H9 (cell line): ENCODE measurements at regions not wholly inside any gene's neighbourhood (a gene's known extent, or its start where the extent isn't known, plus 50 kb on each side); places are given as distances from the start of the nearest gene placed in this dataset.

Source experiments
- DNase-seq: peaks from one replicate; pipeline ENCODE4 v3.0.0-alpha.2; 2017
- H2AFZ ChIP-seq: one replicate; pipeline ENCODE4 v1.6.1; 2013; ENCODE audit warnings: mild to moderate bottlenecking, low read length, control low read depth, moderate library complexity
- H2AK5ac ChIP-seq: 2 replicates; pipeline ENCODE4 v1.6.1; 2013; ENCODE audit warnings: low read length, control low read depth, mixed read lengths; ENCODE audit not compliant: insufficient read length
- H2BK120ac ChIP-seq: one replicate; pipeline ENCODE4 v1.6.1; 2013; ENCODE audit warnings: low read depth, mild to moderate bottlenecking, low read length, control low read depth, inconsistent platforms; ENCODE audit not compliant: poor library complexity, severe bottlenecking
- H2BK12ac ChIP-seq: 2 replicates; pipeline ENCODE4 v1.6.1; 2013; ENCODE audit warnings: low read length, control low read depth, mixed read lengths, low read depth; ENCODE audit not compliant: insufficient read length
- H2BK15ac ChIP-seq: 2 replicates; pipeline ENCODE4 v1.6.1; 2013; ENCODE audit warnings: low read depth, low read length, control low read depth
- H2BK20ac ChIP-seq: one replicate; pipeline ENCODE4 v1.6.1; 2013; ENCODE audit warnings: low read depth, mild to moderate bottlenecking, low read length, control low read depth, inconsistent platforms; ENCODE audit not compliant: poor library complexity, severe bottlenecking
- H2BK5ac ChIP-seq: 2 replicates; pipeline ENCODE4 v1.6.1; 2013; ENCODE audit warnings: low read length, control low read depth, mixed read lengths; ENCODE audit not compliant: insufficient read length
- H3K14ac ChIP-seq: 2 replicates; pipeline ENCODE4 v1.6.1; 2013; ENCODE audit warnings: low read length, control low read depth; ENCODE audit not compliant: insufficient read depth
- H3K18ac ChIP-seq: 2 replicates; pipeline ENCODE4 v1.6.1; 2013; ENCODE audit warnings: low read depth, mild to moderate bottlenecking, mixed read lengths, low read length, control low read depth; ENCODE audit not compliant: insufficient read length
- H3K23ac ChIP-seq: 2 replicates; pipeline ENCODE4 v1.6.1; 2013; ENCODE audit warnings: low read length, control low read depth, mixed read lengths, low read depth; ENCODE audit not compliant: insufficient read length
- H3K23me2 ChIP-seq: 2 replicates; pipeline ENCODE4 v1.6.1; 2013; ENCODE audit warnings: low read depth, mild to moderate bottlenecking, mixed read lengths, low read length, control low read depth; ENCODE audit not compliant: insufficient read length, poor library complexity, severe bottlenecking
- H3K27ac ChIP-seq: 2 replicates; pipeline ENCODE4 v1.5.1; 2013; ENCODE audit warnings: low read length, control low read depth, mixed read lengths, low read depth; ENCODE audit not compliant: insufficient read length
- H3K27me3 ChIP-seq: 2 replicates; pipeline ENCODE4 v1.6.1; 2013; ENCODE audit warnings: low read length, control low read depth, inconsistent platforms; ENCODE audit not compliant: insufficient read depth
- H3K4ac ChIP-seq: 2 replicates; pipeline ENCODE4 v1.6.1; 2013; ENCODE audit warnings: low read depth, mild to moderate bottlenecking, control low read depth, inconsistent platforms, low read length, moderate library complexity
- H3K4me1 ChIP-seq: 2 replicates; pipeline ENCODE4 v1.6.1; 2013; ENCODE audit warnings: low read length, control low read depth, inconsistent platforms; ENCODE audit not compliant: insufficient read depth
- H3K4me2 ChIP-seq: 2 replicates; pipeline ENCODE4 v1.6.1; 2013; ENCODE audit warnings: low read length, control low read depth, mixed read lengths; ENCODE audit not compliant: insufficient read length, insufficient read depth
- H3K56ac ChIP-seq: 2 replicates; pipeline ENCODE4 v1.6.1; 2013; ENCODE audit warnings: low read depth, mild to moderate bottlenecking, mixed read lengths, low read length, control low read depth; ENCODE audit not compliant: insufficient read length
- H3K79me1 ChIP-seq: 2 replicates; pipeline ENCODE4 v1.6.1; 2013; ENCODE audit warnings: low read depth, mild to moderate bottlenecking, moderate library complexity, low read length, control low read depth, inconsistent platforms; ENCODE audit not compliant: insufficient read depth, poor library complexity, severe bottlenecking
- H3K79me2 ChIP-seq: 2 replicates; pipeline ENCODE4 v1.6.1; 2013; ENCODE audit warnings: low read length, control low read depth, inconsistent platforms; ENCODE audit not compliant: insufficient read depth
- H3K9ac ChIP-seq: 2 replicates; pipeline ENCODE4 v1.6.1; 2013; ENCODE audit warnings: low read length, control low read depth, mixed read lengths; ENCODE audit not compliant: insufficient read length; ENCODE audit errors: extremely low read depth
- H3K9me3 ChIP-seq: one replicate; pipeline ENCODE4 v1.6.1; 2013; ENCODE audit warnings: low read depth, low read length, inconsistent platforms; ENCODE audit not compliant: control insufficient read depth
- H3T11ph ChIP-seq: one replicate; pipeline ENCODE4 v1.6.1; 2013; ENCODE audit warnings: mild to moderate bottlenecking, low read length, control low read depth, inconsistent platforms
- H4K20me1 ChIP-seq: one replicate; pipeline ENCODE4 v1.6.1; 2013; ENCODE audit not compliant: control insufficient read depth, insufficient read length, insufficient read depth
- H4K5ac ChIP-seq: 2 replicates; pipeline ENCODE4 v1.6.1; 2013; ENCODE audit warnings: low read depth, mild to moderate bottlenecking, mixed read lengths, low read length, control low read depth; ENCODE audit not compliant: insufficient read length
- H4K8ac ChIP-seq: replicated peaks from 2 replicates; pipeline ENCODE4 v1.6.1; 2013; ENCODE audit warnings: low read length, control low read depth, mixed read lengths, low read depth; ENCODE audit not compliant: insufficient read length
- H4K91ac ChIP-seq: 2 replicates; pipeline ENCODE4 v1.6.1; 2013; ENCODE audit warnings: low read depth, mild to moderate bottlenecking, moderate library complexity, mixed read lengths, low read length, control low read depth; ENCODE audit not compliant: insufficient read length
- H3K27ac Mint-ChIP-seq, 3 experiments: 2 replicates in 2 of 3; 3 replicates in 1 of 3; pipeline ENCODE4 v1.8.0; 2020 to 2021; ENCODE audit warnings: mixed read lengths in 3 of 3, mild to moderate bottlenecking in 1 of 3, moderate library complexity in 1 of 3
- H3K27me3 Mint-ChIP-seq: 2 replicates; pipeline ENCODE4 v1.8.0; 2021; ENCODE audit warnings: low read depth, mild to moderate bottlenecking, moderate library complexity, mixed read lengths
- H3K36me3 Mint-ChIP-seq, 3 experiments: 2 replicates in 2 of 3; 3 replicates in 1 of 3; pipeline ENCODE4 v1.8.0; 2020 to 2021; ENCODE audit warnings: low read depth in 3 of 3, mixed read lengths in 3 of 3; ENCODE audit not compliant: insufficient read depth in 1 of 3
- H3K4me1 Mint-ChIP-seq, 2 experiments: 2 replicates each; pipeline ENCODE4 v1.8.0; 2020; ENCODE audit warnings: mixed read lengths in 2 of 2
- H3K4me3 Mint-ChIP-seq, 2 experiments: 2 replicates in 1 of 2; 3 replicates in 1 of 2; pipeline ENCODE4 v1.8.0; 2020 to 2021; ENCODE audit warnings: mild to moderate bottlenecking in 2 of 2, mixed read lengths in 2 of 2, moderate library complexity in 1 of 2
- H3K9me3 Mint-ChIP-seq, 2 experiments: 2 replicates in 1 of 2; 3 replicates in 1 of 2; pipeline ENCODE4 v1.8.0; 2020; ENCODE audit warnings: mild to moderate bottlenecking in 2 of 2, mixed read lengths in 2 of 2, moderate library complexity in 1 of 2
- CTCF ChIP-seq: fragments of 200-600 bp; sonication (generic); conservative IDR thresholded peaks from 3 replicates; pipeline ENCODE4 v1.8.0; 2021; ENCODE audit warnings: antibody characterized with exemption, mild to moderate bottlenecking
- WGBS: extraction: QIAGEN DNeasy Blood & Tissue Kit; methylation state at CpG from one replicate; pipeline ENCODE4 v1.1.7; 2013; ENCODE audit warnings: missing lambda C conversion rate, low lambda C conversion rate, mixed read lengths; ENCODE audit not compliant: insufficient read length; ENCODE audit errors: extremely low coverage; 5-methylcytosine and 5-hydroxymethylcytosine counted together

GRCh38 chr11:26035696-26036095 is 296.2 kb upstream of the ANO3 start:
- no peak overlapping the region for H2BK5ac ChIP-seq
- no peaks in the 10 kb centered on the region for H3K36me3 Mint-ChIP-seq
- no peak overlapping the region for H3K27ac ChIP-seq
- H2BK12ac ChIP-seq, result no peak overlapping the region
- no peak overlapping the region for H3K4ac ChIP-seq
- no peaks in the 10 kb centered on the region for H3K27me3 Mint-ChIP-seq
- H3K9ac ChIP-seq, result no peak overlapping the region
- H2BK15ac ChIP-seq, result no peak overlapping the region
- no peak overlapping the region for H4K91ac ChIP-seq
- H4K8ac ChIP-seq, result no peak overlapping the region
- H3T11ph ChIP-seq, result no peak overlapping the region
- DNase-seq, result no peak
- H3K4me3 Mint-ChIP-seq, result no peak overlapping the region
- no peaks in the 10 kb centered on the region for H3K27me3 ChIP-seq
- no peaks in the 10 kb centered on the region for H3K79me1 ChIP-seq
- H2AK5ac ChIP-seq, result no peak overlapping the region
- H3K27ac Mint-ChIP-seq, result no peak overlapping the region
- H3K56ac ChIP-seq, result no peak overlapping the region
- H3K23ac ChIP-seq, result no peak overlapping the region
- H3K79me2 ChIP-seq, result no peaks in the 10 kb centered on the region
- no peaks in the 10 kb centered on the region for H3K9me3 ChIP-seq
- no peak overlapping the region for H3K18ac ChIP-seq
- H3K14ac ChIP-seq, result no peak overlapping the region
- H3K9me3 Mint-ChIP-seq, result no peaks in the 10 kb centered on the region
- H2BK120ac ChIP-seq, result no peak overlapping the region
- H2AFZ ChIP-seq, result no peak overlapping the region
- H3K23me2 ChIP-seq, result no peaks in the 10 kb centered on the region
- no peak overlapping the region for H2BK20ac ChIP-seq
- H4K20me1 ChIP-seq, result no peaks in the 10 kb centered on the region
- H3K4me1 Mint-ChIP-seq, result no peaks in the 10 kb centered on the region
- H3K4me1 ChIP-seq, result no peaks in the 10 kb centered on the region
- no peak for TF ChIP-seq CTCF
- H4K5ac ChIP-seq, result no peak overlapping the region
- no CpG with 5 or more reads among the region's 6 CpGs for WGBS
- H3K4me2 ChIP-seq, result no peak overlapping the region
